Middle frontal gyrus (tissue), 1 donor: ENCODE measurements at regions not wholly inside any gene's neighbourhood (a gene's known extent, or its start where the extent isn't known, plus 50 kb on each side); places are given as distances from the start of the nearest gene placed in this dataset.

Experiments used
- DNase-seq: peaks from one replicate; pipeline ENCODE4 v3.0.0-alpha.2; 2015; ENCODE audit warnings: low spot score; ENCODE audit errors: extremely low spot score

- no peak for DNase-seq
These were observed 1158.0 kb downstream of the MAT2B start for GRCh38 chr5:164663198-164663989.

- DNase-seq: no peak
These were observed 1166.2 kb downstream of the MAT2B start for GRCh38 chr5:164671640-164672039.

GRCh38 chr5:164672205-164672604 lies 1166.8 kb downstream of the MAT2B start:
- no peak for DNase-seq

GRCh38 chr5:164672931-164673694 lies 1167.7 kb downstream of the MAT2B start:
- DNase-seq: no peak

- no peak for DNase-seq
These were observed 1174.0 kb downstream of the MAT2B start for GRCh38 chr5:164679461-164679860.

GRCh38 chr5:164680216-164680615 lies 1174.8 kb downstream of the MAT2B start:
- no peak for DNase-seq

GRCh38 chr5:164680812-164681520 lies 1175.5 kb downstream of the MAT2B start:
- no peak for DNase-seq

- DNase-seq: no peak
These were observed 1182.0 kb downstream of the MAT2B start for GRCh38 chr5:164687391-164687790.

- no peak for DNase-seq
These were observed 1183.0 kb downstream of the MAT2B start for GRCh38 chr5:164688437-164688836.

- DNase-seq: no peak
These were observed 1203.4 kb downstream of the MAT2B start for GRCh38 chr5:164708831-164709230.

GRCh38 chr5:164713682-164714081 lies 1208.3 kb downstream of the MAT2B start:
- DNase-seq: no peak

GRCh38 chr5:164721116-164721515 lies 1215.7 kb downstream of the MAT2B start:
- DNase-seq: no peak

GRCh38 chr5:164721656-164722055 lies 1216.2 kb downstream of the MAT2B start:
- no peak for DNase-seq

- DNase-seq: no peak
These were observed 1217.3 kb downstream of the MAT2B start for GRCh38 chr5:164722702-164723101.

- DNase-seq: no peak
These were observed 1221.6 kb downstream of the MAT2B start for GRCh38 chr5:164727012-164727411.

- DNase-seq: no peak
These were observed 1223.3 kb downstream of the MAT2B start for GRCh38 chr5:164728733-164729132.

GRCh38 chr5:164735334-164735733 lies 1229.9 kb downstream of the MAT2B start:
- DNase-seq: no peak

- DNase-seq: no peak
These were observed 1236.0 kb downstream of the MAT2B start for GRCh38 chr5:164741376-164741775.

- DNase-seq: no peak
These were observed 1236.6 kb downstream of the MAT2B start for GRCh38 chr5:164742025-164742424.

GRCh38 chr5:164746723-164747122 lies 1241.3 kb downstream of the MAT2B start:
- DNase-seq: no peak

GRCh38 chr5:164747371-164747770 lies 1242.0 kb downstream of the MAT2B start:
- DNase-seq: no peak

- no peak for DNase-seq
These were observed 1243.4 kb downstream of the MAT2B start for GRCh38 chr5:164748861-164749260.
